ENCODE measurements at regions not wholly inside any gene's neighbourhood (a gene's known extent, or its start where the extent isn't known, plus 50 kb on each side); places are given as distances from the start of the nearest gene placed in this dataset.

GRCh38 chr10:129114588-129114987 is 352.5 kb upstream of the MGMT start:
- Histone ChIP-seq H3K4me1 (ENCODE audit: control insufficient read depth, insufficient read depth, low read length) (no peaks in the 10 kb centered on the region), H3K9me3 (ENCODE audit: control insufficient read depth, low read length) (no peaks in the 10 kb centered on the region), H3K4me3 (ENCODE audit: low read length) (no peak overlapping the region), H3K27ac (ENCODE audit: low read length) (no peak overlapping the region), H3K27me3 (ENCODE audit: control insufficient read depth, insufficient read depth) (no peaks in the 10 kb centered on the region)
- DNase-seq (no peak), ATAC-seq (no peak)
- intact Hi-C loops (cut with DNase I): no loop called here
- 70% methylated on average over 10 of the region's 10 CpGs for WGBS

- Histone ChIP-seq H3K4me1 (ENCODE audit: control insufficient read depth, insufficient read depth, low read length) (no peaks in the 10 kb centered on the region), H3K4me3 (ENCODE audit: low read length) (no peak overlapping the region), H3K27me3 (ENCODE audit: control insufficient read depth, insufficient read depth) (no peaks in the 10 kb centered on the region), H3K27ac (ENCODE audit: low read length) (no peak overlapping the region), H3K9me3 (ENCODE audit: control insufficient read depth, low read length) (no peaks in the 10 kb centered on the region)
- DNase-seq (no peak), ATAC-seq (no peak)
- intact Hi-C loops (cut with DNase I): no loop called here
- 82% methylated on average over 8 of the region's 8 CpGs for WGBS
Observed at GRCh38 chr10:129116371-129116770, 350.7 kb upstream of the MGMT start.

- intact Hi-C loops (cut with DNase I): no loop called here
- Histone ChIP-seq H3K27ac (ENCODE audit: low read length) (no peak overlapping the region), H3K9me3 (ENCODE audit: control insufficient read depth, low read length) (no peaks in the 10 kb centered on the region), H3K27me3 (ENCODE audit: control insufficient read depth, insufficient read depth) (no peaks in the 10 kb centered on the region), H3K4me1 (ENCODE audit: control insufficient read depth, insufficient read depth, low read length) (no peaks in the 10 kb centered on the region), H3K4me3 (ENCODE audit: low read length) (no peak overlapping the region)
- ATAC-seq (no peak), DNase-seq (no peak)
- 47% methylated on average over 2 of the region's 2 CpGs for whole genome bisulfite sequencing
Observed at GRCh38 chr10:129120441-129120840, 346.6 kb upstream of the MGMT start.

DNA sequence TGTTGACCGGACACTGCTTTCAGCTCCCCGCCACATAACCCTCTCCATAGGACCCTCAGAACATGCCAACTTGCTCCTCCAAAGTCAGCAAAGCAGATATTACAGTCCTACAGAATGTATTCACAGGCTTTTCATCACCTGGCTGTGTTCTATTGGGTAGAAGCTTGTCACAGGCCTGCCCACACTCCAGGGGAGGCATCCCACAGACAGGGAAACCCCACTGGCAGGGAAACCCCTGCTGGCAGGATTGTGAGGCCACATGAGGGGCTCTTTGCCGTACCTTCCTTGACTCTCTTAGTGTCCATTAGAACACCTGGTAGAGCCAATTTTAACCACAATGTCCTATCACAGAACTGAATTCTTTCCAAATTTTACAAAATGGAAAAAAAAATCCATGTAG is 344.2 kb upstream of the MGMT start:
- H3K27ac ChIP-seq (ENCODE audit: low read length): no peak overlapping the region
- no peak for ATAC-seq
- no peaks in the 10 kb centered on the region for H3K9me3 ChIP-seq (ENCODE audit: control insufficient read depth, low read length)
- 90% methylated on average over 3 of the region's 3 CpGs for WGBS
- intact Hi-C loops (cut with DNase I): no loop called here
- no peak overlapping the region for H3K4me3 ChIP-seq (ENCODE audit: low read length)
- no peaks in the 10 kb centered on the region for H3K4me1 ChIP-seq (ENCODE audit: control insufficient read depth, insufficient read depth, low read length)
- no peak for DNase-seq
- no peaks in the 10 kb centered on the region for H3K27me3 ChIP-seq (ENCODE audit: control insufficient read depth, insufficient read depth)

DNA sequence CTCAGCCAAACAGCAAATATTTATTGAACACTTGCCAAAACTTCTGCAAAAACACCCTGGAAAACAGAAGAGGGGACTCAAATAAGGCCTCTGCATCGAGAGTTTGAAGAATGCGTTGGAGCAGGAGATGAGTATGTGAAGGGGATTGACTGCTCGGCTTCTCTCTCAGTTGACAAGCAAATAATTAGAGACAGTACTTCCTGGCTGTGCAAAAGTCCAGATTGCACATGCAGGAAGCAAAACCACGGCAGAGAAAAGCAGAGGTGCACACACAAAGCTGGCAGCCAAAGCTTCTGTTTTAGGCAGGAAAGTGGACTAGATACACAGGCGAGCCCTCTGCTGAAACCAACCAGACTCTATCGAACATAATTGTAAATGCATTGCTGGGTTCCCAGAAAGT is 343.6 kb upstream of the MGMT start:
- no peak overlapping the region for H3K4me3 ChIP-seq (ENCODE audit: low read length)
- ATAC-seq (no peak), DNase-seq (no peak)
- H3K9me3 ChIP-seq (ENCODE audit: control insufficient read depth, low read length): no peaks in the 10 kb centered on the region
- intact Hi-C loops (cut with DNase I): no loop called here
- no peaks in the 10 kb centered on the region for H3K27me3 ChIP-seq (ENCODE audit: control insufficient read depth, insufficient read depth)
- 51% methylated on average over 6 of the region's 6 CpGs for WGBS
- H3K4me1 ChIP-seq (ENCODE audit: control insufficient read depth, insufficient read depth, low read length): no peaks in the 10 kb centered on the region
- no peak overlapping the region for H3K27ac ChIP-seq (ENCODE audit: low read length)

- Histone ChIP-seq H3K4me1 (ENCODE audit: control insufficient read depth, insufficient read depth, low read length) (no peaks in the 10 kb centered on the region), H3K4me3 (ENCODE audit: low read length) (no peak overlapping the region), H3K27ac (ENCODE audit: low read length) (no peak overlapping the region), H3K9me3 (ENCODE audit: control insufficient read depth, low read length) (no peaks in the 10 kb centered on the region), H3K27me3 (ENCODE audit: control insufficient read depth, insufficient read depth) (no peaks in the 10 kb centered on the region)
- intact Hi-C loops (cut with DNase I): no loop called here
- WGBS: 86% methylated on average over 4 of the region's 4 CpGs
- DNase-seq (no peak), ATAC-seq (no peak)
Observed at GRCh38 chr10:129126982-129127381, 340.1 kb upstream of the MGMT start.

DNA sequence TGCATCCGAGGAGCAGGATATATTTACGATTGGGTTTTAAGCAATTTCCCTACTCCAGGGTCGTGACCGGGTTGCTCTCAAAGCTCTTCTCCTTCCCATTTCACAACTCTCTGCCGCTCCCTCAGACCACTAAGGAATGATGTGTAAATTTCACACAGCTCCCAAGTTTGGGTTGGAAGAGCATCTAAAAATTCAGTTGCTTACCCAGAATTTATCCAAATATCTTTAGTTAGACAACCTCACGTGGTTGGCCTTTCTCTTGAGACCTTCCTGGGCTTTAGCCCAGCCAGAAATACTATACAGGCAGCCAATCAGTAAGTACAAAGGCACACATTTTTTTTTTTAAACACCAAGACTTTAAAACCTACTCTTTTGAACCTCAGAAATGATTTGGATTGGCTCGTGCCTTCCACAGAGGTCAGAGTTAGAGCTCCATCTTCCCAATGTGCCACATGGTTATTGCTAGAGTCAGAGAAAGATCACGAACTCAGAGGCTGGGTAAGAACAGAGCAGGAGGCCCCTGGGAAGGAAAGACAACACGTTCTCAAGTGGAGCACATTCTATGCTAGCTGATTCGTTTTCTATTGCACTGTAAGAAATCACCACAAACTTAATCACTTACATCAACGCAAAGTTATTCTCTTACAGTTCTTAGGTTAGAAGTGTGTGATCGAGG is 335.4 kb upstream of the MGMT start:
- intact Hi-C loops (cut with DNase I): no loop called here

DNA sequence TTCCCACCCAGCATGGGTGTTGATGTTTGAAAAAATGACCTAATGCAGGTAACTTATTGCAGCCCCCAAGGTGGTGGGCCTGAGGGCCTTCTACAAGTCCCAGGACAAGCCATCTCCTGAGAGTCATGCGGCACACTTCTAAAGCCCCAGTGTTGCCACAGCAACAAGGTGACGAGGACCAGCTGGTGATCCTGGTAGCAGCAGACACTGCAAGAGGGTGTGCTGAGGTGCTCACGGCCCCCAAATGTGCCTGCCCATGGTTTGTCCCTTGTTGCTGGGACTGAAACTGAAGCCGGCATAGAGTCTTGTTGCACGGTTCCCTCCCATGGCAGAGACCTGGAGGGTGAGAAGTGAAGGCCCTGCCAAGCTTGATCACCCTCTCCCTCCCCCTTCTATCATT is 333.2 kb upstream of the MGMT start:
- no peak overlapping the region for H3K4me3 ChIP-seq (ENCODE audit: low read length)
- H3K4me1 ChIP-seq (ENCODE audit: control insufficient read depth, insufficient read depth, low read length): no peaks in the 10 kb centered on the region
- no peak for ATAC-seq
- H3K9me3 ChIP-seq (ENCODE audit: control insufficient read depth, low read length): no peaks in the 10 kb centered on the region
- no peak overlapping the region for H3K27ac ChIP-seq (ENCODE audit: low read length)
- 94% methylated on average over 5 of the region's 5 CpGs for WGBS
- no peaks in the 10 kb centered on the region for H3K27me3 ChIP-seq (ENCODE audit: control insufficient read depth, insufficient read depth)
- intact Hi-C loops (cut with DNase I): no loop called here
- no peak for DNase-seq

More for the DNA sequence above, 335.4 kb upstream of the MGMT start:
- no peak overlapping the region for H3K4me3 ChIP-seq (ENCODE audit: low read length)
- DNase-seq (peak in 1 of 3 donors; percentile 45), ATAC-seq (peak; percentile 36 to 84)
- no peaks in the 10 kb centered on the region for H3K4me1 ChIP-seq (ENCODE audit: control insufficient read depth, insufficient read depth, low read length)
- no peaks in the 10 kb centered on the region for H3K9me3 ChIP-seq (ENCODE audit: control insufficient read depth, low read length)
- no peak overlapping the region for H3K27ac ChIP-seq (ENCODE audit: low read length)
- 64% methylated on average over 12 of the region's 12 CpGs for WGBS
- no peaks in the 10 kb centered on the region for H3K27me3 ChIP-seq (ENCODE audit: control insufficient read depth, insufficient read depth)

GRCh38 chr10:129134371-129134770 is 332.7 kb upstream of the MGMT start:
- DNase-seq: no peak
- H3K27me3 ChIP-seq (ENCODE audit: control insufficient read depth, insufficient read depth): no peaks in the 10 kb centered on the region
- WGBS: 76% methylated on average over 11 of the region's 11 CpGs

GRCh38 chr10:129135624-129136023 is 331.4 kb upstream of the MGMT start:
- Histone ChIP-seq H3K4me1 (ENCODE audit: control insufficient read depth, insufficient read depth, low read length) (no peaks in the 10 kb centered on the region), H3K4me3 (ENCODE audit: low read length) (no peak overlapping the region), H3K9me3 (ENCODE audit: control insufficient read depth, low read length) (no peaks in the 10 kb centered on the region), H3K27ac (ENCODE audit: low read length) (no peak overlapping the region), H3K27me3 (ENCODE audit: control insufficient read depth, insufficient read depth) (no peaks in the 10 kb centered on the region)
- ATAC-seq (peak in 1 of 2 donors; percentile 30), DNase-seq (no peak)
- 64% methylated on average over 5 of the region's 5 CpGs for WGBS
- intact Hi-C loops (cut with DNase I): no loop called here

More at GRCh38 chr10:129134371-129134770, 332.7 kb upstream of the MGMT start:
- no peaks in the 10 kb centered on the region for H3K9me3 ChIP-seq (ENCODE audit: control insufficient read depth, low read length)
- H3K27ac ChIP-seq (ENCODE audit: low read length): no peak overlapping the region
- no peaks in the 10 kb centered on the region for H3K4me1 ChIP-seq (ENCODE audit: control insufficient read depth, insufficient read depth, low read length)
- no peak overlapping the region for H3K4me3 ChIP-seq (ENCODE audit: low read length)
- intact Hi-C loops (cut with DNase I): no loop called here
- no peak for ATAC-seq

DNA sequence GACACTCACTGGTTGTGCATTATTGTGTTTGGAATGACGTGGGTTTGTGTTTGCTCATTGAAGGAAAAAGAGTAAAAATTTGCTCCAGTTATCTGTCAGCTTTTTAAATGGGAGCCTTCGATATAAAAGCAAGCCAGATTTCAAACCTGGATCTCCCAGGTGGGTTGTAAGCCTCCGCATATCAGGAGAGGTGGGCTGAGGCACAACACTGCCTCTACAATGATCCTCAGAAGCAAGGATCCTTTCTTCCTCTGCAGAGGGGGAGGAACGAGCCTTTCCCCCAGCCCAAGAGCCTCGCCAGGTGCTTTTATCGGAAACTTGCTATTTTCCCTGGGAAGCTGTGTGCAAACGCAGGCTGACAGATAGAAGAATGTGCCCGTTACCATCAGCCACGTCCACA is 331.0 kb upstream of the MGMT start:
- no peak overlapping the region for H3K4me3 ChIP-seq (ENCODE audit: low read length)
- H3K9me3 ChIP-seq (ENCODE audit: control insufficient read depth, low read length): no peaks in the 10 kb centered on the region
- no peaks in the 10 kb centered on the region for H3K4me1 ChIP-seq (ENCODE audit: control insufficient read depth, insufficient read depth, low read length)
- WGBS: 84% methylated on average over 9 of the region's 9 CpGs
- DNase-seq (no peak), ATAC-seq (no peak)
- intact Hi-C loops (cut with DNase I): no loop called here
- no peak overlapping the region for H3K27ac ChIP-seq (ENCODE audit: low read length)
- H3K27me3 ChIP-seq (ENCODE audit: control insufficient read depth, insufficient read depth): no peaks in the 10 kb centered on the region

GRCh38 chr10:129136951-129137350 is 330.1 kb upstream of the MGMT start:
- H3K4me3 ChIP-seq (ENCODE audit: low read length): no peak overlapping the region
- no peaks in the 10 kb centered on the region for H3K4me1 ChIP-seq (ENCODE audit: control insufficient read depth, insufficient read depth, low read length)
- H3K27ac ChIP-seq (ENCODE audit: low read length): no peak overlapping the region
- ATAC-seq: no peak
- 85% methylated on average over 19 of the region's 19 CpGs for WGBS
- no peaks in the 10 kb centered on the region for H3K9me3 ChIP-seq (ENCODE audit: control insufficient read depth, low read length)
- no peak for DNase-seq
- no peaks in the 10 kb centered on the region for H3K27me3 ChIP-seq (ENCODE audit: control insufficient read depth, insufficient read depth)
- intact Hi-C loops (cut with DNase I): no loop called here
